ENCODE measurements at regions not wholly inside any gene's neighbourhood (a gene's known extent, or its start where the extent isn't known, plus 50 kb on each side); places are given as distances from the start of the nearest gene placed in this dataset.

DNA sequence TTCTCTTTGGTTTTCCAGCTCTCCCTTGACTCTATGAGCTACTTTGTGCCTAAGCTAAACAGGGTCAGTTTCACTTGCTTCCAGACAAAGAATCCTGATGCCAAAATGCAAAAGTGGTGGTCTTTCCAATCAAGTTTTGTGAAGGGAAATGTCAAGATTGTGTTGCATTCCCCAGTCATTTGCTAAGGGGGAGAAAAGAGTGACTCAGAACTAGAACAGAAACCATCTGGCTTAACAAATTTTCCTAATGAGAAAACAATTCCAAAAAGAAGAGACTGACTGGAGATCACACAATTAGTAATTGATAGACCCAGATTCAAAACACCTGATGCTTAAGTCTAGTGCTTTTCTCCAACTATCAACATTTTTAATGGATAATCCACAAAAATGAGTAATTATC lies 235.1 kb upstream of the DIO2 start:
- TF ChIP-seq, protein P1, sequence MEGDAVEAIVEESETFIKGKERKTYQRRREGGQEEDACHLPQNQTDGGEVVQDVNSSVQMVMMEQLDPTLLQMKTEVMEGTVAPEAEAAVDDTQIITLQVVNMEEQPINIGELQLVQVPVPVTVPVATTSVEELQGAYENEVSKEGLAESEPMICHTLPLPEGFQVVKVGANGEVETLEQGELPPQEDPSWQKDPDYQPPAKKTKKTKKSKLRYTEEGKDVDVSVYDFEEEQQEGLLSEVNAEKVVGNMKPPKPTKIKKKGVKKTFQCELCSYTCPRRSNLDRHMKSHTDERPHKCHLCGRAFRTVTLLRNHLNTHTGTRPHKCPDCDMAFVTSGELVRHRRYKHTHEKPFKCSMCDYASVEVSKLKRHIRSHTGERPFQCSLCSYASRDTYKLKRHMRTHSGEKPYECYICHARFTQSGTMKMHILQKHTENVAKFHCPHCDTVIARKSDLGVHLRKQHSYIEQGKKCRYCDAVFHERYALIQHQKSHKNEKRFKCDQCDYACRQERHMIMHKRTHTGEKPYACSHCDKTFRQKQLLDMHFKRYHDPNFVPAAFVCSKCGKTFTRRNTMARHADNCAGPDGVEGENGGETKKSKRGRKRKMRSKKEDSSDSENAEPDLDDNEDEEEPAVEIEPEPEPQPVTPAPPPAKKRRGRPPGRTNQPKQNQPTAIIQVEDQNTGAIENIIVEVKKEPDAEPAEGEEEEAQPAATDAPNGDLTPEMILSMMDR (IDR thresholded peaks at IDR 0.05; ENCODE audit: low read depth, low read length, poor library complexity, severe bottlenecking): no peak
- no peak for TF ChIP-seq EZH2phosphoT487 (IDR thresholded peaks at IDR 0.05; ENCODE audit: borderline replicate concordance, low read length)

Data from DOHH2 (cell line).